HG03159 (cell line): ENCODE measurements at regions not wholly inside any gene's neighbourhood (a gene's known extent, or its start where the extent isn't known, plus 50 kb on each side); places are given as distances from the start of the nearest gene placed in this dataset.

Source experiments
- ATAC-seq: cut with Tn5 transposase; IDR thresholded peaks from one replicate; pipeline ENCODE4 v1.9.1; 2021; ENCODE audit warnings: mild to moderate bottlenecking, moderate library complexity; ENCODE audit not compliant: unreplicated experiment

DNA sequence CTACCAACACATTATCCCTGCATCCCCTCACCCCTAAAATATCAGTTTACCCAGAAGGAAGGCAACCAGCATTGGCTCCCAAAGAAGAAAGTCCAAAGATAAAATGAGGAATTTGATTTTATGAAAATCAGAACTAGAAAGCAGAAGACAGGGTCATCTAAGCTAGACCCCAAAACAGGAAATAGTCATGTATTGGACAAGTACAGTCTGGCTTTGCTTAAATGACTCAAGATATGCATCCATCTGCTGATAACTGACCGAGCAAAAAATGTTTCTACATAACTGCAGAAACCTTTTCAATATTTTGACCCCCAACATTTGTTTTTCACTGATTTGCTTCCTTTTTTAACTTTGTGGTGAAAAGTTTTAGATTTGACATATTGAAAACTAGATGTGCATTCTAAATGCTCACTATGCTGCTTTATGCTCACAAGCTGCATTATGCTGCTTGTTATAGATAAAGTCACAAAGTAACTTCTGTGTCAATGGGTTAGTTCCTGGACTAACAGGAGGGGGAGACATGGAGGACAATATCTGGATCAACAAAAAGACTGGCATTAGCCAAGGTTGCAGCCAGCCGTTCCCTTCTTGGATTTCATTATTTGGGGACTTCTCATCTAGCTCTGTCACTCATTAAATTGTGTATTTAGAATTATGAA, 227.0 kb downstream of the INHBA start:
- no peak for ATAC-seq

- no peak for ATAC-seq
Observed at GRCh38 chr7:41472427-41473125, 230.3 kb downstream of the INHBA start.

GRCh38 chr7:41470081-41470480, 232.8 kb downstream of the INHBA start:
- no peak for ATAC-seq

- ATAC-seq: no peak
Observed at GRCh38 chr7:41467596-41467995, 235.3 kb downstream of the INHBA start.

GRCh38 chr7:41466760-41467384, 236.0 kb downstream of the INHBA start:
- ATAC-seq: no peak

DNA sequence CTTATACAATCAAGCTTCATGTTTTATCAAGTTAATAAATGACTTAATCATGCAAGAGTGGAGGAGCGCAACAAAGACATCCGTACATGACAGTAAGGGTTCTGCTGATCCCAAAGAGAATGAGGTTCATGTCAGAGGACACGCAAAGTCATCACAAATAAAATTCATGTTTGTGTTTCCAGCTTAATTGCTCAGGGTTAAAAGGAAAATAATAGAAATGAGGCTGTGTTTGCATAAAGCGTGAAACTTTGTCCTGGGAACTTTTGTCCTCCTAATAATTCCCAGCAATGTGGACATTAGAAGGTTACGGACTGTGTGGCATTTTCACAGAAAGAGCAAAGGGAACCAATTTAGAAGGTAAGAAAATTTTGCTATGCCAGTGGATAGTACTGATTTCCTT, 237.3 kb downstream of the INHBA start:
- no peak for ATAC-seq

- no peak for ATAC-seq
Observed at GRCh38 chr7:41463770-41464470, 239.0 kb downstream of the INHBA start.

DNA sequence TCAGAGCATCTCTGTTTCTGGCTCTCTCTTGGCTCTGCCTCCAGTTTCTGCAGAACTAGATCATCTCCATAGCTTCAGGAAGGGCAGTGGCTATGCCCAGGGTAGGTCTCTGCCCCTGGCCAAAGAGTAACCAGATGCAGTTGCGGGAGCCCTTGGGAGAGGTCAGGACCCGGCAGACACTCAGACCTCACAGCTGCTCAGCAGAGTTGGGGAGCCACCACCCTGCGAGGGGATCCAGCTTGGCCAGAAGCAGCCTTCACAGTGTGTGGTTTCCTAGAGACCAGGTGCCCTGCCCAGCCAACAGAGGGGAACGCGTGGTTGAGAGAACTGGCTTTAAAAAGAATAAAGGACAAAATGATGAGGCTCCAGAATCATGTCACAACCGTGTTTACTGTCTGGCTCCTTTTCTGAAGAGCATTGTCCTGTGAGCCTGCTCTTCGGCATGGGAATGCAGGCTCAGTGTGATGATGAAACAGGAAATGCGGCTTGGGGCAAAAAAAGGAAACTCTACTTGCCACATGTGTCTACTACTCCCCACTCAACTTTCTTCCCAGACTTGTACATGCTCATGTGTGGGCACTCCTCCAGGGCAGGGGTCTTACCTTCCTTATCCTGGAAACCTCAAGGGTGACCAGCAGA, 243.1 kb downstream of the INHBA start:
- no peak for ATAC-seq

DNA sequence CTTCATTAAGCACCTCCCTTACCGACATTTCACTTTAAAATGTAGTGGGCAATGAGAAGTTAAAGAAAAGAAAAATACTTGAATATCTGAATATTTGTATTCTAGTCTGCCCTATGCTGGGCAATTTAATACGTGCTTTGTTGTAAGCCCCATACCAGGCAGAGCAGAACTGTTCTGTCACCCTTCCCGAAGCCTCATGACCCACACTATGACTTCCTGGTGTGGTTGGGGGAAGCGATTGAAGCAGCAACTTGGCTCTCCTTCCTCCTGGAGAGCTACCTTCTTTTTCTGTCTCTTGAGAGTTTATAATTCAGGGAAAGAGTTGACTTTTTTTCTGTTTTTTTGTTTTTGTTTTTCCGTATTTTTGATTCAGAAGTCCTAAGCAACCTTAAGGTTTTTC, 243.7 kb downstream of the INHBA start:
- ATAC-seq: no peak

DNA sequence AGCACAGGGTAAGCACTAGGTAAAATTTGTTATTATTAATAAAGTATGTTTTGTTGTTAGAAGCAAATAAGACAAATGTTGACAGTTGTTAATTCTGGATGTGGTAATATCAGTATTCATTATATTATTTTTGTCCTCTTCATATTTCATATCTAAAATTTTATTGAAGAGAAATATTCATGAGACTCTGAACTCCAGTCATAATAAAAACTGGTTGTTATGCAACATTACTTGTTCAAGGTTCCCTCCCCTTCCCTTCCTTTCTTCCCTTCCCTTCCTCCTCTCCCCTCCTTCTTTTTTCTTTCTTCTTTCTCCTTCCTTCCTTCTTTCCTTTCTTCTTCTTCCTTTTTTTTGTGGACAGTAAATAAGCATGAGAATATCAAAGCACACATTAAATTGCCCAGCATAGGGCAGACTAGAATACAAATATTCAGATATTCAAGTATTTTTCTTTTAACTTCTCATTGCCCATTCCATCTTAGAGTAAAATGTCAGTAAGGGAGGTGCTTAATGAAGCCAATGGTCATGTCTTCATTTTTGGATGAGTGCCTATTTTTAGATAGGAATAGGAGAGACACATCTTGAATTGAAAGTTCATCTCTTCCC, 245.0 kb downstream of the INHBA start:
- ATAC-seq: no peak

DNA sequence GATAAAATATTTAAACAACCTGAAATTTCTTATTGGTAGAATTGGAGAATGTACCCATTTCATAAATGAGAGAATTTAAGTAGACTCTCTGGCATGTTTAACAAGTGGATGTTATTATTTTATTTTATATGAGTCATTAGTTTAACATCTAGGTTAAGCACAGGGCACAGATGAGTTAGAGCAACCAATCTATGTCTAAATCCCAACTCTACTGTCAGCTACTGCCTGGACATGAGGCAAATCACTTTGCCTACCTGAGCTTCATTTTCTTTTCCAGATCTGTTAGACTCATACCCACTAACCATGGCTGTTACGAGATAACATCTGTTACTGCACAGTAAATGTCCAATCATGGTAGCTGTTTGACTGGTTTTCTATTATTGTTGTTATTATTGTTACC, 251.1 kb downstream of the INHBA start:
- no peak for ATAC-seq

GRCh38 chr7:41449694-41450093, 253.2 kb downstream of the INHBA start:
- ATAC-seq: no peak

DNA sequence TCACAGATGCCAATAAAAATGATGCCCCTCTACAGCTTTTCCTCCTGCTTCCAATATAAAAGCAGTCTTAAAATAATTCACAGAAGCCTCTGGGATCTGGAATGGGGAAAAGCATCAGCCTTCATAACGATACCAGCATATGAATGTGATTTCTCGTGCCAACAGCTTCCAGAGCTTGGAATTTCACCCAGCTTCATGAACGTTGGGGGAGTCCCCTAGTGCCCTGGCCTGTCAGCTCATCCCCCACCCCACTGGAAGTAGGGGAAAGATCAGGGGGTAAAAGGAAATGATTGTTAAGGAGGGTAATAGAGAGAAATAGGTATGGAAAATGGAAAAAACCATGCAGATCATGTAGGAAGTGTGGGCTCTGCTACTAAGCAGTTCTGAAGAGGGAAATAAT, 253.6 kb downstream of the INHBA start:
- no peak for ATAC-seq

- ATAC-seq: no peak
Observed at GRCh38 chr7:41448104-41448503, 254.8 kb downstream of the INHBA start.

GRCh38 chr7:41447450-41448042, 255.3 kb downstream of the INHBA start:
- no peak for ATAC-seq

- no peak for ATAC-seq
Observed at GRCh38 chr7:41446606-41447449, 256.1 kb downstream of the INHBA start.

DNA sequence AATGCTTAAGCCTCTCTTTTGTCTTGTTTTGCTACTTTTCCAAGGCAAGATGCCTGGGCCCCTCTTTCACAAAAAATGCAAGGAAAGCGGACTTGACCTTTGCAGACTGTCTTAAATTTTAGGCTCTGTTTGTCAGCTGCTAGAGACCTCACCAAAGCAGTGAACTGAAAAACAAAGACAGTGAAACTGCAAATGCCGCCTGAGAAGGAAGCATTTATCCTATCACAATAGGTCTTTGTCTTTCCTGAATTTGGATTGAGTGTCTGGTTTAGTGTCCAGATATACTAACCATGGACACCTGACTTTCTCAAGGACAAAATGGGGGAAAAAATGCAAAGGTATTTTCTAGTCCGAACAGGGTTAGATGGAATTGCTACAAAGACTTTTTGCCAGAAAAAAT, 256.9 kb downstream of the INHBA start:
- no peak for ATAC-seq

DNA sequence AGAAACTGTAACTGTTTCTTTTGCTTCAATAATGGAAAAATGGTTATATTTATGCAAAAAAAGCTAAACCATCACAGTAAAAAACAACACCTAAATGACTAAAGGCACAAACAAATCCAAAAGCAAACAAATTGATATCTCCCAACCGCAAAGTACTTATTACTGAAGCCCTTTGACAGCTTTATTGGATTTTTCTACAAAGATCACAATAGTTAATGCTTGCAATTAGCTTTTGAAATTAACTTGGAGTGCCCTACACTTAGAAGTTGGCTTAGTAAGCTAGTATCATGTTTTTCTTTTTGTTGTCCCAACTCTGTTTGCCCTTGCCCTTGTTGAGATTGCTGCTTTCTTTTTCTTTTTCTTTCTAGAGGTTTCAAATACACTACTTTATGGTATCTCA, 257.5 kb downstream of the INHBA start:
- ATAC-seq: no peak

DNA sequence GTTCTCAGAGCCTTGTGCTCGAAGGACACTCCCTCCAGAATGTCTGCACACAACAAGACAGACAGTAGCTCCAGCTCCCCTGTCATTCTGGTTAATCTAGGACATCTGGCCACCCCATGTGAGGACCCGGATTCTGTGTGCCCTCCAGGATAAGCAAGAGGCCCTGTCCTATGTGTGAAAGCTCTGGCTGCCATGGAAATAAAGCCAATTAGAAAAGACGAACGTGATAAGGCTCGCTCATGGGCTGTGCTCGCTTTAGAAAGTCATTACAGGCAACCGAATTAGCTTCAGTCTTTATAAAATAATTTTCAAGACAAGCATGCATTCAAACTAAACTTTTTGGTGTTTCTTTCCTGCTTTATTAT, 263.4 kb downstream of the INHBA start:
- no peak for ATAC-seq
